ENCODE measurements at regions not wholly inside any gene's neighbourhood (a gene's known extent, or its start where the extent isn't known, plus 50 kb on each side); places are given as distances from the start of the nearest gene placed in this dataset.
"Not testable (repeated sequence)": the region's sequence is repeated elsewhere in the genome, so short reads cannot be mapped to it uniquely, and the experiment has no call there.

DNA sequence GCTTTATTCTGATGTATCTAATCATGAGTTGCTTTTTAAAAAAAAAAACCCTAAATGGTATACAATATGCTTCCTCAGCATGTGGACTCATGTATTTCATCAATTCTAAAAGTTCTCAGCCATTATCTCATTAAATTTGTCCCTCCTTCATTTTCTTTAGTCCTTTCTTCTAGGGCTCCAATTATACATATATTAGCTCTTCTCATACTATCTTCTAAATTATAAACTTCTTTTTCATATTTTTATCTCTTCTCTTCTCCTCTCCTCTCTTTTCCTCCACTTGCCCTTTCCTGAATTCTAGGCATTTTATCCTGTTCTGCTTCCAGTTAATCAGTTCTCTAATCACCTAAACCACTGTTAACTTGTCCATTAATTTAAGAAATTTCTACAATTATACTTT, 55.0 kb upstream of the IL33 start:
- DNase-seq, result no peak

- DNase-seq, result no peak
Observed at GRCh38 chr9:6153425-6153824, 62.2 kb upstream of the IL33 start.

DNA sequence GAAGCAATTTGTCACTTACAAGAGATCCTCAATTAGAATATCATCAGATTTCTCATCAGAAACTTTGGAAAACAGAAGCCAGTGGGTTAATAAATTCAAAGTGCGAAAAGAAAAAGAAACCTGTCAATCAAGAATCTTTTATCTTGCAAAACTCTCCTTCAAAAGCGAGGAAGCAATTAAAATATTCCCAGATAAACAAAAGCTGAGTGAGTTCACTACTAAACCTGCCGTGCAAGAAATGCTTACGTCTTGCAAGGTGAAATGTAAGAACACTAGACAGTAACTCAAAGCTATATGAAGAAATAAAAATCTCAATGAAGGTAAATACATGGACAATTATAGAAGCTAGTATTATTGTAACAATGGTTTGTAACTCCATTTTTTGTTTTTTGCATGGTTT, 62.8 kb upstream of the IL33 start:
- DNase-seq, result no peak

GRCh38 chr9:6150483-6150882, 65.1 kb upstream of the IL33 start:
- DNase-seq, result no peak

DNA sequence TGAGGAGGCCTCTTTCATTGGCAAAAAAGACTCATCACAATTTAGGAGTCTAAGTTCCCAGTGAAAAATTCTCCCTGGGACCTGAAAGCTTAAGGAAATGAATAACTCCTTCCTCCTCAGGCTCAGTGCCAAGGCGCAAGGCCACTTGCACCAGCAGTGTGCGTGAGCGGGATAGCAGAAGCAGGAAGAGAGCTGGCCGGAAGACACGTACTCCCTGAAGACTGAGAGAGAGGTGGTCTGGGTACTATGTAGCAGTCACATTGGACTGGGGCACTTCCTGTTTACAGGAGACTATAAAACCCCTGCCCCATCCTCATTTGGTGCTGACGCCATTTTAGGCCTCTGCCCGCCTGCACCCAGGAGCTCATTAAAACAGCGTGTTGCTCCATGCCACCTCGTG, 66.3 kb upstream of the IL33 start:
- no peak for DNase-seq

DNA sequence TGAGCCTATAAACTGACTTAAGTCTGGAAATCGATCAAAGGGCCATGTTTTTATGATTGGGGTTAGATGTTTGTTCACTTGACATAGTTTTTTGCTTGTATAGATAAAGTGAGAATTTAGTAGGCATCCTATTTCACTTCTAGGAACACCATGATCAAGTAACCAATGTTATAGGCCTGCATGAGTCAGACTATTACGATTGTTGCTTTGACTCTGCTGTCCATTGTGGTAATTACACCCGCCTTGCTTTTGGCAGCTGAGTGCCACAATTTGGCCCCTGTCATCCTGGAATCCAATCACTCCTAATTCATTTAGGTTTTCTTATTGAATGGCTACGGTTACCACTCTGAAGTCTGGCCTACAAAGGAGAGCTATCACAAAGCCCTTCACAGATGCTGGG, 67.8 kb upstream of the IL33 start:
- DNase-seq, result no peak

DNA sequence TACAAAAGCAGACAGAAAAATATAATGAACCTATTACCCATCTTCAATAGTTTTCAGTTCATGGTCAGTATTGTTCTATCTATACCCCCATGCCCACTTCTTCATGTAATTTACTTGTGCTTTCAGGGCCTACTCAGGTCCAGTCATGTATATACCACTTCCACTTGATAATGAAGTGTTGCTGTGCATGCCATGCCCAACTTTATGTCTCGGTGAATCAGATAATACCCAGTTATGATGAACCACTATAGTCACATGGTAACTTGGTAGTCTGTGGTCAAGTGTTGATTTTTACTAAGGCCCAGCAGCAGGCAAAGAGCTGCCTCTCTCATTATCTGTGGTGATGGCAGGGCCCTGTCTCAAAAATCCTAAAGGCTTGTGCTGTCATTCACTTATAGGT, 70.7 kb upstream of the IL33 start:
- DNase-seq, result no peak

GRCh38 chr9:6142799-6143454, 72.7 kb upstream of the IL33 start:
- DNase-seq, result no peak

- DNase-seq, result not testable (repeated sequence)
Observed at GRCh38 chr9:6135780-6136179, 79.8 kb upstream of the IL33 start.

DNA sequence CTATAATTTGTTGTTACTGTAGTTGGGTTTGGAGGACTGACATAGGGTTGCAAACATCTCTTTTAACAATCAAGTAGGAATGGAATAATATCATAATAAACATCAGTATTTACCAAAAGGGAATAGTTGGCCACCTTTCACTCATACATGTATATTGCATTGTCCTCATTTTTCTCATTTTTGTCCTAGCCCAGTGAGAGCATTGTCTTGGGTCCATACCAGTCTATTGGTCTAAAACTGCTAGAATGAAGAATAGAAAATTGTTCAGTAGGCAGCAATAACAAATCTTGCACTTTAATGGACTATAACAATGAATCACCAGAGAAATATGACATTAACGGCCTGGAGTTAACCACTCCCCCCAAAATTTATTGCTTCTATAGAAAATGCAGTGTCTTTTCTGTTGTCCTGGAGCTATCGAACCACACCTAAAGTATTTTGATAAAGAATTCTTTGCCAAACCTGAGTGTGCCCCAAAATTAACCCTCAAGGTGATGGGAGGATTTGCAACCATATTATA, 80.9 kb upstream of the IL33 start:
- no peak for DNase-seq

DNA sequence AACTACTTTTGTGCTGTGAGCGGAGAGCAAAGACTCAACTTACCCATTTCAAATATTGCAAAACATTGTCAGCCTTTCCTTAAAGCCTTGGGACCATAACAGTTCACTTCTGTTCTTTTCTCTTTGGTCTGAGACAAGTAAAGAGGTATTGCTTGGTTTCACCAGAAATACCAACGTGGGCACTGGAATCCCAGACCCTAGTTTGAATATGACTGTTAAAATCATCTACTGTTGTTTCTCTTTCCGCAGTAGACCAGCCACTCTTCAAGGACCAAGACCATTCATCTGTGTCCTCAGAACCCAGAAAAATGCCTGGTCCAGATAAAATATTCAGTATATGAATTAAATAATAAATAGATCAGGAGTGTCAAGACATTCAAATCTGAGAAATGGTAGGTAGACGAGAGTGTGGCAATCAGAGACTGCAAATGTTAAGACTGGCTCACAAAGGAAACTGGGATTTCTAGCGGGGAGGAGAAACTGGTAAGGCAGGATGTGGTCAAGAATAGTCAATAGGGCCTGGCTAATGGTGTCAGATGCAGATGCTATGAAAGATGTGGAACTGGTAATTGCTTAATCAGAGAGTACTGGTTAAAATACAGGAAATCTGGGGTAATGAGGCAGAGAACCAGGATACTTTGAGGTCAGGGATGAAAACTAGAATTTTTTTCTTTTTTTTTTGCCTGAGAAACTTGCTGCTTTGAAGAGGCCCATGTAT, 82.1 kb upstream of the IL33 start:
- no peak for DNase-seq

GRCh38 chr9:6132650-6133049, 83.0 kb upstream of the IL33 start:
- DNase-seq, result no peak

- DNase-seq, result no peak
Observed at GRCh38 chr9:6128030-6128429, 87.6 kb upstream of the IL33 start.

DNA sequence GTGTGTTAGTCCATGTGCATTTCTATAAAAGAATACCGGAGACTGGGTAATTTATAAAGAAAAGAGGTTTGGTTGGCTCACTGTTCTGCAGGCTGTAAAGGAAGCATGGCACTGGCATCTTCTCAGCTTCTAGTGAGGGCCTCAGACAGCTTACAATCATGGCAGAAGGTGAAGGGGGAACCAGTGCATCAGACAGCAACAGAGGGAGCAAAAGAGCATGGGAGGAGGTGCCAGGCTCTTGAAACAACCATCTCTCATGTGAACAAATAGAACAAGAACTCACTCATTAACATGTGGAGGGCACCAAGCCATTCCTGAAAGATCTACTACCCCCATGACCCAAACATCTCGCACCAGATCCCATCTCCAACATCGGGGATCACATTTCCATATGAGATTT, 89.2 kb upstream of the IL33 start:
- DNase-seq, result no peak

DNA sequence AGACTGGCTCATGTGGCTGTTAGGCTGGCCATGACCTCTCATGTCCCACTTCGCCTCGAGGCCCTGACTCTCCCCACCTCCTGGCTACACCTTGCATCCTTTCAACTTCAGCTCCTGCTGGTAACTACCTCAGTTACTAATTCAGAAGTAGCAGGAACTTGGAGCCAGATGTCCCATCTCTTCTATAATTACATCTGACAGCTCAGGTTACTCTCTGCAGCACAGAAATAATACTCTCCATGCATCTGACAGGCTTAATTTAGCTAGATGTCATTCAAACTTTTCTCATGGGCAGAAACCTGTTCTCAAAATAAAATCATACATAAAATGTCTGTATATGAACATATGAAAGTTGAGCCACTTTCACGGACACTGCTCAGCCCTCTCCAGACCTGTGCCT, 92.2 kb upstream of the IL33 start:
- no peak for DNase-seq

- no peak for DNase-seq
Observed at GRCh38 chr9:6121707-6122106, 93.9 kb upstream of the IL33 start.

GRCh38 chr9:6114424-6114823, 99.0 kb upstream of the RANBP6 start:
- no peak for DNase-seq

DNA sequence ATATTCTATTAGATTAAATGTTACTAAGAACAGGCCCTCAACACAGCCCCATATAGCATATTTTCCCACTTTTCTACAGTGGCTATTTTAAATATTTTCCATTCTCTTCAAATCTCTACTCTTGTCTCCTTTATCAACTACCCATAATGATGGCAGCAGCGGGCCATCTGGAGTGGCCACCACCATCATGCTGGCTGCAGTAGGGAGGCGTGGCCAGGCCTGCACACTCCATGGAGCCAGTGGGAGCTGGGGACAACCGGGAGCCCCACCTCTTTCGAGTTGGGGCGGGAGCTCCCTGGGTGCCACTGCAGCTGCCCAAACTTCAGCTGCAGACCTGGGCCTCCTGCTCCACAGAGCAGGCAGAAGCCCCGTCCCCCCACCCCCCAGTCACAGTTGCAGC, 98.4 kb upstream of the RANBP6 start:
- no peak for DNase-seq

- DNase-seq, result no peak
Observed at GRCh38 chr9:6113312-6113711, 97.9 kb upstream of the RANBP6 start.

- no peak for DNase-seq
Observed at GRCh38 chr9:6109986-6110385, 94.6 kb upstream of the RANBP6 start.

GRCh38 chr9:6109571-6109970, 94.1 kb upstream of the RANBP6 start:
- DNase-seq, result no peak

GRCh38 chr9:6106711-6107339, 91.4 kb upstream of the RANBP6 start:
- DNase-seq, result no peak

- DNase-seq, result no peak
Observed at GRCh38 chr9:6105738-6106137, 90.3 kb upstream of the RANBP6 start.

- DNase-seq, result not testable (repeated sequence)
Observed at GRCh38 chr9:6104406-6104805, 89.0 kb upstream of the RANBP6 start.
